ENCODE measurements at regions not wholly inside any gene's neighbourhood (a gene's known extent, or its start where the extent isn't known, plus 50 kb on each side); places are given as distances from the start of the nearest gene placed in this dataset.
"Not testable (repeated sequence)": the region's sequence is repeated elsewhere in the genome, so short reads cannot be mapped to it uniquely, and the experiment has no call there.

DNA sequence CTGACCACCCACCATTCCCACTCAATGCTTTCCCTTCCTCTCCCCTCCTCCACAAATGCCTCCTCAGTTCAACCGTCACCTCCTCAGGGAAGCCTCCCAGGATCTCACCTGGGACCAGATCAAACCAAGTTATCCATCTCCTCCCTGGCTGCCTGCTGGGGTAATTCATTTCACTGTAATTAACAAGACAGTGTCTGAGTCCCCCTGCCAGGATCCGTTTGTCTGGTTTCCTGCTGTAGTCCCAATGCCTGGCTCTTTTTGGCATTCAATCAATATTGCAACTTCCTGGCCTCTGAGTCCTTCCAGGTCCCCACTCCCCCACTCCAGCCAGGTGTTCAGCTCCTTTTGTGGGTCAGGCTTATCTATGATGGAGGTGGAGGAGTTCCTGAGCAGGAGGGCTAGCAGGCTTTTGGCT is 687.7 kb downstream of the PTPRU start:
- Histone ChIP-seq H3K4me3 (ENCODE audit: low read length) (no peak overlapping the region), H3K4me1 (ENCODE audit: control insufficient read depth, low read depth, low read length) (peaks cover 19% of the 10 kb centered on the region), H3K27me3 (ENCODE audit: control insufficient read depth, insufficient read depth, low read length) (no peaks in the 10 kb centered on the region), H3K36me3 (ENCODE audit: control insufficient read depth, low read depth, low read length) (no peaks in the 10 kb centered on the region), H3K9me3 (ENCODE audit: control insufficient read depth, low read depth, low read length) (no peaks in the 10 kb centered on the region), H3K9ac (ENCODE audit: low read length) (no peak overlapping the region), H3K27ac (ENCODE audit: low read length) (no peak overlapping the region)

GRCh38 chr1:29921741-29922140 is 685.4 kb downstream of the PTPRU start:
- no peak overlapping the region for H3K27ac ChIP-seq (ENCODE audit: low read length)
- no peaks in the 10 kb centered on the region for H3K27me3 ChIP-seq (ENCODE audit: control insufficient read depth, insufficient read depth, low read length)
- H3K4me3 ChIP-seq (ENCODE audit: low read length): no peak overlapping the region
- H3K4me1 ChIP-seq (ENCODE audit: control insufficient read depth, low read depth, low read length): peaks cover 19% of the 10 kb centered on the region
- no peaks in the 10 kb centered on the region for H3K36me3 ChIP-seq (ENCODE audit: control insufficient read depth, low read depth, low read length)
- H3K9me3 ChIP-seq (ENCODE audit: control insufficient read depth, low read depth, low read length): no peaks in the 10 kb centered on the region
- no peak overlapping the region for H3K9ac ChIP-seq (ENCODE audit: low read length)

GRCh38 chr1:29920784-29921183 is 684.5 kb downstream of the PTPRU start:
- Histone ChIP-seq H3K4me3 (ENCODE audit: low read length) (no peak overlapping the region), H3K27ac (ENCODE audit: low read length) (no peak overlapping the region), H3K9me3 (ENCODE audit: control insufficient read depth, low read depth, low read length) (no peaks in the 10 kb centered on the region), H3K9ac (ENCODE audit: low read length) (no peak overlapping the region), H3K27me3 (ENCODE audit: control insufficient read depth, insufficient read depth, low read length) (no peaks in the 10 kb centered on the region), H3K36me3 (ENCODE audit: control insufficient read depth, low read depth, low read length) (no peaks in the 10 kb centered on the region), H3K4me1 (ENCODE audit: control insufficient read depth, low read depth, low read length) (peaks cover 11% of the 10 kb centered on the region)

DNA sequence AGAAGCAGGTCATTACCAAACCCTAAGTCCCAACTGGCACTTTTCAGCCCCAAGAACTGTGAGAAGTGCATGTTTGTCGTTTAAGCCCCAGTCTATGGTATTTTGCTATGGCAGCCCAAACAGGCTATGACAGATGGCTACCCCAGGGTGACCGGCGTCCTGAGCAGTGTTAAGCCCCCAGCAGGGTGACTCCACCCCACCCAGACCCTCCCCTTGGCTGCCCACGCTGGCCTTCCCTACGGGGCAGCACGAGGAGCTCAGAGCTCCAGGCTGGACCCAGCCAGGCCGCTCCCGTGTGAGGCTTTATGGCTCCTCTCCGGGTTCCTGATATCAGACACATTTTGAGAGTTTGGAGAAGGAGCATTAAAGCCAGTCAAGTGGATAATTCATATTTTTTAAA is 684.0 kb downstream of the PTPRU start:
- Histone ChIP-seq H3K4me3 (ENCODE audit: low read length) (no peak overlapping the region), H3K9ac (ENCODE audit: low read length) (no peak overlapping the region), H3K4me1 (ENCODE audit: control insufficient read depth, low read depth, low read length) (peaks cover 8% of the 10 kb centered on the region), H3K27ac (ENCODE audit: low read length) (no peak overlapping the region), H3K9me3 (ENCODE audit: control insufficient read depth, low read depth, low read length) (no peaks in the 10 kb centered on the region), H3K36me3 (ENCODE audit: control insufficient read depth, low read depth, low read length) (no peaks in the 10 kb centered on the region), H3K27me3 (ENCODE audit: control insufficient read depth, insufficient read depth, low read length) (no peaks in the 10 kb centered on the region)

- H3K36me3 ChIP-seq (ENCODE audit: control insufficient read depth, low read depth, low read length): not testable (repeated sequence)
Observed at GRCh38 chr1:29919041-29919440, 682.7 kb downstream of the PTPRU start.

GRCh38 chr1:29916656-29917369 is 680.5 kb downstream of the PTPRU start:
- Histone ChIP-seq H3K27me3 (ENCODE audit: control insufficient read depth, insufficient read depth, low read length) (no peaks in the 10 kb centered on the region), H3K27ac (ENCODE audit: low read length) (no peak overlapping the region), H3K9me3 (ENCODE audit: control insufficient read depth, low read depth, low read length) (no peaks in the 10 kb centered on the region), H3K4me3 (ENCODE audit: low read length) (no peak overlapping the region), H3K9ac (ENCODE audit: low read length) (no peak overlapping the region), H3K36me3 (ENCODE audit: control insufficient read depth, low read depth, low read length) (no peaks in the 10 kb centered on the region), H3K4me1 (ENCODE audit: control insufficient read depth, low read depth, low read length) (no peaks in the 10 kb centered on the region)

More at GRCh38 chr1:29919041-29919440, 682.7 kb downstream of the PTPRU start:
- not testable (repeated sequence) for H3K4me1 ChIP-seq (ENCODE audit: control insufficient read depth, low read depth, low read length); H3K27ac ChIP-seq (ENCODE audit: low read length); H3K9me3 ChIP-seq (ENCODE audit: control insufficient read depth, low read depth, low read length); H3K9ac ChIP-seq (ENCODE audit: low read length); H3K27me3 ChIP-seq (ENCODE audit: control insufficient read depth, insufficient read depth, low read length); H3K4me3 ChIP-seq (ENCODE audit: low read length)

GRCh38 chr1:29914936-29915335 is 678.6 kb downstream of the PTPRU start:
- Histone ChIP-seq H3K4me1 (ENCODE audit: control insufficient read depth, low read depth, low read length) (no peaks in the 10 kb centered on the region), H3K27me3 (ENCODE audit: control insufficient read depth, insufficient read depth, low read length) (no peaks in the 10 kb centered on the region), H3K4me3 (ENCODE audit: low read length) (no peak overlapping the region), H3K9me3 (ENCODE audit: control insufficient read depth, low read depth, low read length) (no peaks in the 10 kb centered on the region), H3K36me3 (ENCODE audit: control insufficient read depth, low read depth, low read length) (no peaks in the 10 kb centered on the region), H3K9ac (ENCODE audit: low read length) (no peak overlapping the region), H3K27ac (ENCODE audit: low read length) (no peak overlapping the region)

DNA sequence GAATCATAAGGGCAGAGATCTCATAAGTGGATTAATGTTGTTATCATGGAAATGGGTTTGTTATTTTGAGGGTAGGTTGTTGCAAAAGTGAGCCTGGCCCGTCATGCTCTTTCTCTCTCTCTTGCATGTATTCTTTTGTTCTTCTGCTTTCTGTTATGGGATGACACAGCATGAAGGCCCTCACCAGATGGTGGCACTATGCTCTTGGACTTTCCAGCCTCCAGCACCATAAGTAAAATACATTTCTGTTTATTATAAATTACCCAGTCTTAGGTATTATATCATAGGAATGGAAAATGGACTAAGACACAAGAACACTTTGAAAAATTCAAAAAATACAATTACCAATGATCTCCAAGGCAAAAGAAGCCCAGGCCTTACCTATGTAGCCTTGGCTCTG is 676.1 kb downstream of the PTPRU start:
- H3K36me3 ChIP-seq (ENCODE audit: control insufficient read depth, low read depth, low read length): no peaks in the 10 kb centered on the region
- H3K4me1 ChIP-seq (ENCODE audit: control insufficient read depth, low read depth, low read length): no peaks in the 10 kb centered on the region
- H3K9me3 ChIP-seq (ENCODE audit: control insufficient read depth, low read depth, low read length): no peaks in the 10 kb centered on the region
- no peak overlapping the region for H3K4me3 ChIP-seq (ENCODE audit: low read length)
- no peak overlapping the region for H3K27ac ChIP-seq (ENCODE audit: low read length)
- H3K9ac ChIP-seq (ENCODE audit: low read length): no peak overlapping the region
- no peaks in the 10 kb centered on the region for H3K27me3 ChIP-seq (ENCODE audit: control insufficient read depth, insufficient read depth, low read length)

- no peak overlapping the region for H3K27ac ChIP-seq (ENCODE audit: low read length)
- no peak overlapping the region for H3K4me3 ChIP-seq (ENCODE audit: low read length)
- no peaks in the 10 kb centered on the region for H3K9me3 ChIP-seq (ENCODE audit: control insufficient read depth, low read depth, low read length)
- H3K27me3 ChIP-seq (ENCODE audit: control insufficient read depth, insufficient read depth, low read length): no peaks in the 10 kb centered on the region
- no peaks in the 10 kb centered on the region for H3K36me3 ChIP-seq (ENCODE audit: control insufficient read depth, low read depth, low read length)
- H3K9ac ChIP-seq (ENCODE audit: low read length): no peak overlapping the region
- no peaks in the 10 kb centered on the region for H3K4me1 ChIP-seq (ENCODE audit: control insufficient read depth, low read depth, low read length)
Observed at GRCh38 chr1:29909962-29910361, 673.6 kb downstream of the PTPRU start.

DNA sequence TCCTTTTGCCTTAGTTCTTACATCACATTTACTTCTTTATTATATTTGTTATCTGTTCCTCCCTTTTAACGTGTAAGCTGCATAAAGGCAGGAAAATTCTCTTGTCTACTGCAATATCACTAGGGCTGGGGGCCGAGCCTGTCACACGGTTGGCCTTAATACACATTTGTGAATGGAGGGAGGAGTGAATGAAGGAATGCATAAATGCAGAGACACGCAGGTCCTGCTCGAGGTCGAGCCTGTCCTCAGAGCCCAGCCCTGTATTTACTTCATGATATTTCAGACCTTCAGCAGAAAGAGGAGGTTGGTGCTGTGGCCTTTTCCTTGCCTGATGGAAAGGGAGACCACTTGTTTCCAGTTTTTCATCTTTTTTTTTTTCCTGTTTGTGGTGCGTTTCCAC is 671.3 kb downstream of the PTPRU start:
- H3K9ac ChIP-seq (ENCODE audit: low read length): no peak overlapping the region
- no peak overlapping the region for H3K27ac ChIP-seq (ENCODE audit: low read length)
- H3K27me3 ChIP-seq (ENCODE audit: control insufficient read depth, insufficient read depth, low read length): no peaks in the 10 kb centered on the region
- H3K36me3 ChIP-seq (ENCODE audit: control insufficient read depth, low read depth, low read length): no peaks in the 10 kb centered on the region
- no peaks in the 10 kb centered on the region for H3K4me1 ChIP-seq (ENCODE audit: control insufficient read depth, low read depth, low read length)
- H3K4me3 ChIP-seq (ENCODE audit: low read length): no peak overlapping the region
- no peaks in the 10 kb centered on the region for H3K9me3 ChIP-seq (ENCODE audit: control insufficient read depth, low read depth, low read length)

DNA sequence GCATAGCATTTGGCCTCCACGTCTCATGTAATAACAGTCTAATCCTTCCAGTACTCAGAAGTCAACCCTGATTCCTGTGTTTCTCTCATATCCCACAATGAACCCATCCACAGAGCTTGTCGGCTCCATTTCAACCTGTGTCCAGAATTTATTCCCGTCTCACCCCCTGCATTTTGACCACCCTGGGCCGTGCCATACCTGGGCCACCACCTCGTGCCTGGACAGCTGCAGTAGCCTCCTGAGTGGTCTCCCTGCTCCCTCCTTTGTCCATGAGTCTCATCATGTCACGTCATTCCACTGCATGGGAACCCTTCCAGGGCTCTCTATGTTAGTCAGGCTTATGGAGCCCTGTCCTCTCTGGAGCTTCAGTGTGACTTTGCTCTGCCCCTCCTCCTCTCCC is 670.6 kb downstream of the PTPRU start:
- H3K27ac ChIP-seq (ENCODE audit: low read length): no peak overlapping the region
- H3K4me3 ChIP-seq (ENCODE audit: low read length): no peak overlapping the region
- H3K36me3 ChIP-seq (ENCODE audit: control insufficient read depth, low read depth, low read length): no peaks in the 10 kb centered on the region
- no peaks in the 10 kb centered on the region for H3K9me3 ChIP-seq (ENCODE audit: control insufficient read depth, low read depth, low read length)
- H3K9ac ChIP-seq (ENCODE audit: low read length): no peak overlapping the region
- no peaks in the 10 kb centered on the region for H3K27me3 ChIP-seq (ENCODE audit: control insufficient read depth, insufficient read depth, low read length)
- peaks cover 6% of the 10 kb centered on the region for H3K4me1 ChIP-seq (ENCODE audit: control insufficient read depth, low read depth, low read length)

DNA sequence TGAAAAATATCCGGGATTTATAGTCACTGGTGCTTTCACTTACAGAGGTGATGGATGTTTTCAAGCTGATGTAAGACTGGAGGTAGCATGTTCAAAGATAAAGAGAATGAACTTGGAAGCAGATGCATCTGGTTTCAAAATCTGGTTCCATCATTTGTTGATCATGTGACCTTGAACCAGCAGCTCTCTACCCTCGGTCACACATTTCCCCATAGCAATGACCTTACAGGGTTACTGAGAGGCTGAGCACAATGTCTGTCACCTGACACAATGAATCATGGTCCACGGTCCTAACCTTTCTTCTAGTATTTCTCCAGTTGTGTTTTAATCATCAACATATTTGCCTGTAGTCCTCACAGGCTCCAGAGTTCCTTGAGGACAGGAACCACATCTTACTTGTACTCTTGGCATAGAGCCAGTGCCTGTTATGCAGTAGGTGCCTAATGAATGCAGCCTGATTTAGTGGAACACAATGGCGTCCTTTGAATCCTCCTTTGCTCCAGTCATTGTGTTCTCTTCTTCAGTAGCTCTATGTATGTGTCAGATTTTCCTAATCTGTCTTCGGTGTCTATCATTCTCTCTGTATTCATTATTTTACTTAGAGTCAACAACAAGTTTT is 667.3 kb downstream of the PTPRU start:
- peaks cover 17% of the 10 kb centered on the region for H3K4me1 ChIP-seq (ENCODE audit: control insufficient read depth, low read depth, low read length)
- H3K27ac ChIP-seq (ENCODE audit: low read length): no peak overlapping the region
- H3K27me3 ChIP-seq (ENCODE audit: control insufficient read depth, insufficient read depth, low read length): no peaks in the 10 kb centered on the region
- H3K9me3 ChIP-seq (ENCODE audit: control insufficient read depth, low read depth, low read length): no peaks in the 10 kb centered on the region
- no peaks in the 10 kb centered on the region for H3K36me3 ChIP-seq (ENCODE audit: control insufficient read depth, low read depth, low read length)
- no peak overlapping the region for H3K4me3 ChIP-seq (ENCODE audit: low read length)
- H3K9ac ChIP-seq (ENCODE audit: low read length): no peak overlapping the region

Data from iPS-18a (cell line).